Neural cell (in vitro differentiated cells): ENCODE measurements at regions not wholly inside any gene's neighbourhood (a gene's known extent, or its start where the extent isn't known, plus 50 kb on each side); places are given as distances from the start of the nearest gene placed in this dataset.

Experiments
- H2AFZ ChIP-seq: fragments of 200-600, 300-800 bp; sonication (generic), shearing (Covaris generic); 2 replicates; pipeline ENCODE4 v1.6.0; 2014; ENCODE audit warnings: low read depth, mild to moderate bottlenecking, antibody characterized with exemption, low read length, moderate library complexity
- H3F3A ChIP-seq: fragments of 200-600 bp; shearing (Covaris generic); 2 replicates; pipeline ENCODE4 v1.6.1; 2016; ENCODE audit warnings: mild to moderate bottlenecking, moderate library complexity, mixed read lengths, antibody characterized with exemption, low read length; ENCODE audit not compliant: insufficient read depth, poor library complexity, severe bottlenecking
- H3K27ac ChIP-seq: fragments of 200-600, 300-800 bp; sonication (generic), shearing (Covaris generic); 2 replicates; pipeline ENCODE4 v1.5.1; 2014; ENCODE audit warnings: mild to moderate bottlenecking, low read length, moderate library complexity
- H3K27me3 ChIP-seq: fragments of 300-800, 200-600 bp; sonication (generic), shearing (Covaris generic); 2 replicates; pipeline ENCODE4 v1.6.0; 2014; ENCODE audit warnings: mild to moderate bottlenecking, low read depth, low read length, moderate library complexity; ENCODE audit not compliant: insufficient read depth
- H3K36me3 ChIP-seq: fragments of 300-800, 200-600 bp; sonication (generic), shearing (Covaris generic); 2 replicates; pipeline ENCODE4 v1.5.1; 2014; ENCODE audit warnings: mild to moderate bottlenecking, antibody characterized with exemption, low read length, moderate library complexity; ENCODE audit not compliant: insufficient read depth
- H3K4me2 ChIP-seq: fragments of 300-800, 200-600 bp; sonication (generic), shearing (Covaris generic); 2 replicates; pipeline ENCODE4 v1.6.0; 2014; ENCODE audit warnings: mild to moderate bottlenecking, low read length
- H3K4me3 ChIP-seq: fragments of 300-800, 200-600 bp; sonication (generic), shearing (Covaris generic); 2 replicates; pipeline ENCODE4 v1.5.1; 2014; ENCODE audit warnings: mild to moderate bottlenecking, low read length, moderate library complexity
- H3K79me2 ChIP-seq: fragments of 200-600 bp; shearing (Covaris generic); replicated peaks from 2 replicates; pipeline ENCODE4 v1.6.0; 2014; ENCODE audit warnings: mild to moderate bottlenecking, low read length, moderate library complexity; ENCODE audit not compliant: insufficient read depth
- H3K9ac ChIP-seq: fragments of 300-800, 200-600 bp; sonication (generic), shearing (Covaris generic); 2 replicates; pipeline ENCODE4 v1.6.1; 2016; ENCODE audit warnings: mild to moderate bottlenecking, low read length, mixed read lengths
- H3K9me2 ChIP-seq: fragments of 200-600 bp; shearing (Covaris generic); 2 replicates; pipeline ENCODE4 v1.6.1; 2016; ENCODE audit warnings: mild to moderate bottlenecking, low read length, mixed read lengths; ENCODE audit not compliant: insufficient read depth
- H3K9me3 ChIP-seq: fragments of 200-600, 300-800 bp; sonication (generic), shearing (Covaris generic); 2 replicates; pipeline ENCODE4 v1.6.1; 2016; ENCODE audit warnings: mild to moderate bottlenecking, mixed run types, low read length, moderate library complexity, mixed read lengths
- H4K20me1 ChIP-seq: fragments of 200-600 bp; shearing (Covaris generic); 2 replicates; pipeline ENCODE4 v1.6.1; 2016; ENCODE audit warnings: mild to moderate bottlenecking, mixed run types; ENCODE audit not compliant: insufficient read depth
- CTCF ChIP-seq: fragments of 450-650 bp; IDR thresholded peaks from 2 replicates; pipeline ENCODE4 v1.5.1; 2014; ENCODE audit warnings: antibody characterized with exemption, mild to moderate bottlenecking, moderate library complexity; ENCODE audit not compliant: poor library complexity, severe bottlenecking
- EP300 ChIP-seq: fragments of 450-650 bp; conservative IDR thresholded peaks from 2 replicates; pipeline ENCODE4 v1.6.1; 2014; ENCODE audit warnings: antibody characterized with exemption, mild to moderate bottlenecking, moderate library complexity; ENCODE audit not compliant: poor library complexity, severe bottlenecking
- EZH2 ChIP-seq: fragments of 200-600, 300-800 bp; shearing (Covaris generic), sonication (generic); IDR thresholded peaks from 2 replicates; pipeline ENCODE4 v1.6.1; 2014; ENCODE audit warnings: antibody characterized with exemption, low read length, borderline replicate concordance, mild to moderate bottlenecking; ENCODE audit not compliant: insufficient read depth, poor library complexity, severe bottlenecking
- MXI1 ChIP-seq: fragments of 450-650 bp; conservative IDR thresholded peaks from 2 replicates; pipeline ENCODE4 v1.6.1; 2014; ENCODE audit warnings: antibody characterized with exemption, mild to moderate bottlenecking; ENCODE audit not compliant: poor library complexity, severe bottlenecking
- POLR2AphosphoS5 ChIP-seq: IDR thresholded peaks from 2 replicates; pipeline ENCODE4 v1.6.1; 2012
- RAD21 ChIP-seq: fragments of 450-650 bp; conservative IDR thresholded peaks from 2 replicates; pipeline ENCODE4 v1.6.1; 2014; ENCODE audit warnings: antibody characterized with exemption, mild to moderate bottlenecking, moderate library complexity
- REST ChIP-seq: IDR thresholded peaks from 2 replicates; pipeline ENCODE4 v1.6.1; 2012; ENCODE audit warnings: borderline replicate concordance
- SMC3 ChIP-seq: fragments of 450-650 bp; conservative IDR thresholded peaks from 2 replicates; pipeline ENCODE4 v1.6.1; 2014; ENCODE audit warnings: antibody characterized with exemption, mild to moderate bottlenecking, moderate library complexity; ENCODE audit not compliant: poor library complexity
- TAF1 ChIP-seq: IDR thresholded peaks from 2 replicates; pipeline ENCODE4 v1.6.1; 2012; ENCODE audit warnings: low read depth

- no peaks in the 10 kb centered on the region for H4K20me1 ChIP-seq
- no peak overlapping the region for H2AFZ ChIP-seq
- H3K4me2 ChIP-seq = no peak overlapping the region
- H3K79me2 ChIP-seq = no peaks in the 10 kb centered on the region
- no peak overlapping the region for H3K4me3 ChIP-seq
- H3K27me3 ChIP-seq = no peaks in the 10 kb centered on the region
- H3F3A ChIP-seq = no peaks in the 10 kb centered on the region
- H3K9ac ChIP-seq = no peak overlapping the region
- H3K27ac ChIP-seq = no peak overlapping the region
- H3K9me3 ChIP-seq = no peaks in the 10 kb centered on the region
- no peaks in the 10 kb centered on the region for H3K9me2 ChIP-seq
- no peaks in the 10 kb centered on the region for H3K36me3 ChIP-seq
- TF ChIP-seq EP300 = no peak
- TF ChIP-seq EZH2 = no peak
- TF ChIP-seq REST = no peak
- no peak for TF ChIP-seq SMC3
- no peak for TF ChIP-seq TAF1
- TF ChIP-seq CTCF = no peak
Observed at GRCh38 chr10:65040796-65041195, 1519.6 kb downstream of the REEP3 start.

GRCh38 chr10:65041307-65041706, 1520.1 kb downstream of the REEP3 start:
- no peaks in the 10 kb centered on the region for H3K9me2 ChIP-seq
- no peaks in the 10 kb centered on the region for H3K9me3 ChIP-seq
- no peaks in the 10 kb centered on the region for H4K20me1 ChIP-seq
- no peak overlapping the region for H3K4me3 ChIP-seq
- no peaks in the 10 kb centered on the region for H3K27me3 ChIP-seq
- TF ChIP-seq TAF1 (no peak), EZH2 (no peak), POLR2AphosphoS5 (no peak), MXI1 (no peak), CTCF (no peak), RAD21 (no peak), SMC3 (no peak), REST (no peak), EP300 (no peak)
- H3K4me2 ChIP-seq = no peak overlapping the region
- no peak overlapping the region for H3K27ac ChIP-seq
- H3K36me3 ChIP-seq = no peaks in the 10 kb centered on the region
- H3F3A ChIP-seq = no peaks in the 10 kb centered on the region
- H3K9ac ChIP-seq = no peak overlapping the region
- no peaks in the 10 kb centered on the region for H3K79me2 ChIP-seq
- no peak overlapping the region for H2AFZ ChIP-seq
